ENCODE measurements at regions not wholly inside any gene's neighbourhood (a gene's known extent, or its start where the extent isn't known, plus 50 kb on each side); places are given as distances from the start of the nearest gene placed in this dataset.

DNA sequence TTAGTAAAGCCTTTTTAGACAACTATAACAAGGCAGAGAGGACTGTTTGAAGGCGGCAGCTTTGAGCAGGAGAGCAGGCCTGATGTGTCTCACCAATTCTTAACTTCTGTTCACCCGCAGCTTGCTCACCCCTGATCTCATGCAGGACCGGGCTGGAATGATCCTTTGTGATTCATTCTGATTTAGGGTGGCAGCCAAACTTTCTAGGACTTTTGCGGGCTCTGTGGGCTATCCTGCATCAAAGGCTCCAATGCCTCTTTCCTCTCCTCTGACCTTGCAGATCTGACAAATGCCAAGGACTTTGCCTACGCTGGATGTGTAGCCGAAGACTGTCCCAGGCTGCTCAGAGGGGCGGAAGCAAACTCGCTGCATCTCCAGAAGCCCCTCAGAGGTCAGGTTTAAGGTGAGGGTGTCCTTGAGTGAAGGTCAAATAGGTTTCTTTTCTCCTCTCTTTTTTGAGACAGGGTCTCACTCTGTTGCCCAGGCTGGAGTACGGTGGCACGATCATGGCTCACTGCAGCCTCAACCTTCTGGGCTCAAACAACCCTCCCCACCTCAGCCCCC is 72.3 kb downstream of the VEGFA start:
- H3K27me3 ChIP-seq (ENCODE audit: control insufficient read depth in 1 of 2, insufficient read depth in 2 of 2, low read length in 2 of 2), result peaks cover 0 to 18% of the 10 kb centered on the region in 2 experiments; a peak in 3 of 5 replicates
- H3K27ac ChIP-seq (ENCODE audit: extremely low read length, insufficient read depth, low read length), result no peak overlapping the region
- H3K79me2 ChIP-seq (ENCODE audit: insufficient read depth, low read length), result no peaks in the 10 kb centered on the region
- TF ChIP-seq PTBP1 (IDR thresholded peaks at IDR 0.05; ENCODE audit: low read depth, low read length, poor library complexity, severe bottlenecking) (no peak), NFKBIZ (CRISPR knock-in tag; IDR thresholded peaks at IDR 0.05) (no peak), SMARCE1 (IDR thresholded peaks at IDR 0.05; ENCODE audit: borderline replicate concordance) (no peak), ISX (CRISPR knock-in tag; conservative IDR thresholded peaks at IDR 0.05) (no peak), ZNF703 (CRISPR knock-in tag; IDR thresholded peaks at IDR 0.05; ENCODE audit: borderline replicate concordance) (no peak), XRCC5 (optimal IDR thresholded peaks at IDR 0.05; ENCODE audit: low read length) (no peak), POGZ (CRISPR knock-in tag; IDR thresholded peaks at IDR 0.05) (no peak), ISL2 (CRISPR knock-in tag; IDR thresholded peaks at IDR 0.05) (no peak), ARNTL (CRISPR knock-in tag; IDR thresholded peaks at IDR 0.05) (no peak)
- TF ChIP-seq, protein P1, sequence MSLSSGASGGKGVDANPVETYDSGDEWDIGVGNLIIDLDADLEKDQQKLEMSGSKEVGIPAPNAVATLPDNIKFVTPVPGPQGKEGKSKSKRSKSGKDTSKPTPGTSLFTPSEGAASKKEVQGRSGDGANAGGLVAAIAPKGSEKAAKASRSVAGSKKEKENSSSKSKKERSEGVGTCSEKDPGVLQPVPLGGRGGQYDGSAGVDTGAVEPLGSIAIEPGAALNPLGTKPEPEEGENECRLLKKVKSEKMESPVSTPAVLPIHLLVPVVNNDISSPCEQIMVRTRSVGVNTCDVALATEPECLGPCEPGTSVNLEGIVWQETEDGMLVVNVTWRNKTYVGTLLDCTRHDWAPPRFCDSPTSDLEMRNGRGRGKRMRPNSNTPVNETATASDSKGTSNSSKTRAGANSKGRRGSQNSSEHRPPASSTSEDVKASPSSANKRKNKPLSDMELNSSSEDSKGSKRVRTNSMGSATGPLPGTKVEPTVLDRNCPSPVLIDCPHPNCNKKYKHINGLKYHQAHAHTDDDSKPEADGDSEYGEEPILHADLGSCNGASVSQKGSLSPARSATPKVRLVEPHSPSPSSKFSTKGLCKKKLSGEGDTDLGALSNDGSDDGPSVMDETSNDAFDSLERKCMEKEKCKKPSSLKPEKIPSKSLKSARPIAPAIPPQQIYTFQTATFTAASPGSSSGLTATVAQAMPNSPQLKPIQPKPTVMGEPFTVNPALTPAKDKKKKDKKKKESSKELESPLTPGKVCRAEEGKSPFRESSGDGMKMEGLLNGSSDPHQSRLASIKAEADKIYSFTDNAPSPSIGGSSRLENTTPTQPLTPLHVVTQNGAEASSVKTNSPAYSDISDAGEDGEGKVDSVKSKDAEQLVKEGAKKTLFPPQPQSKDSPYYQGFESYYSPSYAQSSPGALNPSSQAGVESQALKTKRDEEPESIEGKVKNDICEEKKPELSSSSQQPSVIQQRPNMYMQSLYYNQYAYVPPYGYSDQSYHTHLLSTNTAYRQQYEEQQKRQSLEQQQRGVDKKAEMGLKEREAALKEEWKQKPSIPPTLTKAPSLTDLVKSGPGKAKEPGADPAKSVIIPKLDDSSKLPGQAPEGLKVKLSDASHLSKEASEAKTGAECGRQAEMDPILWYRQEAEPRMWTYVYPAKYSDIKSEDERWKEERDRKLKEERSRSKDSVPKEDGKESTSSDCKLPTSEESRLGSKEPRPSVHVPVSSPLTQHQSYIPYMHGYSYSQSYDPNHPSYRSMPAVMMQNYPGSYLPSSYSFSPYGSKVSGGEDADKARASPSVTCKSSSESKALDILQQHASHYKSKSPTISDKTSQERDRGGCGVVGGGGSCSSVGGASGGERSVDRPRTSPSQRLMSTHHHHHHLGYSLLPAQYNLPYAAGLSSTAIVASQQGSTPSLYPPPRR (CRISPR knock-in tag; IDR thresholded peaks at IDR 0.05; ENCODE audit: borderline replicate concordance), result no peak
- TF ChIP-seq, protein P2, sequence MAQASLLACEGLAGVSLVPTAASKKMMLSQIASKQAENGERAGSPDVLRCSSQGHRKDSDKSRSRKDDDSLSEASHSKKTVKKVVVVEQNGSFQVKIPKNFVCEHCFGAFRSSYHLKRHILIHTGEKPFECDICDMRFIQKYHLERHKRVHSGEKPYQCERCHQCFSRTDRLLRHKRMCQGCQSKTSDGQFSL (CRISPR knock-in tag; IDR thresholded peaks at IDR 0.05), result no peak
- ChIA-PET CTCF (ENCODE audit: low intra/inter-chr PET ratio, low total read pairs) (no interaction called here), POLR2A (no interaction called here)
- no peak overlapping the region for H3K9ac ChIP-seq (ENCODE audit: insufficient read depth, low read depth, low read length)
- no peaks in the 10 kb centered on the region for H4K20me1 ChIP-seq (ENCODE audit: insufficient read depth, low read length)
- in situ Hi-C loops (cut with HindIII; ENCODE audit: extremely low pct_ligation_motif_present, low pct_unique_long_range_greater_than_20kb) (no loop called here), intact Hi-C loops (cut with micrococcal nuclease; ENCODE audit: unreplicated experiment) (no loop called here)
- H3K4me1 ChIP-seq (ENCODE audit: insufficient read depth, low read length), result peaks cover 41% of the 10 kb centered on the region
- no peaks in the 10 kb centered on the region for H3K36me3 ChIP-seq (replicated peaks in 1 of 2; ENCODE audit: control insufficient read depth in 1 of 2, insufficient read depth in 2 of 2, low read length in 2 of 2)
- no peak overlapping the region for H2AFZ ChIP-seq (ENCODE audit: low read length)
- ATAC-seq (no peak), FAIRE-seq (no peak), DNase-seq (ENCODE audit: low spot score) (no peak)
- no peak overlapping the region for H3K4me2 ChIP-seq (ENCODE audit: low read depth, low read length)
- H3K4me3 ChIP-seq (replicated peaks in 1 of 3; ENCODE audit: insufficient read depth in 1 of 3, low read depth in 2 of 3, low read length in 3 of 3), result no peak overlapping the region
- BruUV-seq (replicated peaks), result no TSS peak
- H3K9me3 ChIP-seq (ENCODE audit: low read length), result no peaks in the 10 kb centered on the region
- WGBS (ENCODE audit: low lambda C conversion rate), result 59% methylated on average over 10 of the region's 10 CpGs
